Kidney (tissue), 13 donors: ENCODE measurements at regions not wholly inside any gene's neighbourhood (a gene's known extent, or its start where the extent isn't known, plus 50 kb on each side); places are given as distances from the start of the nearest gene placed in this dataset.
A peak's percentile ranks its signal among the peaks of the same experiment; 100 is the strongest.

ENCODE experiments used
- DNase-seq, 5 donors: peaks; one replicate each; pipeline ENCODE4 v3.0.0-alpha.2; 2013 to 2020
- FAIRE-seq: peaks from 2 replicates; lab custom pipeline; 2012; peaks lifted over from hg19 to GRCh38; lab: Jason Lieb, UNC
- H3K27ac ChIP-seq, 2 donors: one replicate each; pipeline ENCODE4 v1.7.0; 2013; ENCODE audit warnings: low read depth in 2 of 2, low read length in 2 of 2, inconsistent platforms in 1 of 2
- H3K27me3 ChIP-seq: one replicate; pipeline ENCODE4 v1.7.1; 2013; ENCODE audit warnings: low read length, inconsistent platforms; ENCODE audit not compliant: control insufficient read depth, insufficient read depth
- H3K36me3 ChIP-seq, 3 donors: one replicate each; pipeline versions ENCODE4 v1.7.0 to v1.7.1; 2013; ENCODE audit warnings: low read length in 3 of 3, control low read depth in 1 of 3, inconsistent platforms in 1 of 3; ENCODE audit not compliant: insufficient read depth in 3 of 3, control insufficient read depth in 2 of 3
- H3K4me1 ChIP-seq, 3 donors: one replicate each; pipeline versions ENCODE4 v1.7.0 to v1.7.1; 2013; ENCODE audit warnings: low read length in 3 of 3, inconsistent platforms in 1 of 3, low read depth in 1 of 3; ENCODE audit not compliant: control insufficient read depth in 2 of 3, insufficient read depth in 2 of 3
- H3K4me3 ChIP-seq, 3 donors: one replicate each; pipeline versions ENCODE4 v1.7.0 to v1.8.1; 2013; ENCODE audit warnings: low read length in 3 of 3, control low read depth in 1 of 3, inconsistent platforms in 1 of 3
- H3K9ac ChIP-seq, 3 donors: one replicate each; pipeline versions ENCODE4 v1.7.0 to v1.7.1; 2013; ENCODE audit warnings: low read length in 3 of 3, control low read depth in 1 of 3, inconsistent platforms in 1 of 3
- H3K9me3 ChIP-seq, 3 donors: one replicate each; pipeline versions ENCODE4 v1.7.0 to v1.7.1; 2013; ENCODE audit warnings: low read length in 3 of 3, control low read depth in 1 of 3, inconsistent platforms in 1 of 3; ENCODE audit not compliant: control insufficient read depth in 2 of 3, insufficient read depth in 1 of 3
- CTCF ChIP-seq: IDR thresholded peaks from 3 replicates; pipeline ENCODE4 v1.5.1; 2012; ENCODE audit warnings: mild to moderate bottlenecking, moderate library complexity, borderline replicate concordance; ENCODE audit not compliant: insufficient read depth; ENCODE audit errors: extremely low read depth
- intact Hi-C: fragments of 100-400 bp; cut with DNase I; formaldehyde crosslinking; loops from one replicate; pipeline ENCODE4 v1.11.1; 2022
- donor health status: control.
- donor health status: control.
- donor health status: control.
- donor health status: control.
- donor health status: control.
- donor health status: DM: yes; HTN: yes; CAD: no.
- donor health status: Normal renal cell carcinoma (clear cell type).

- peaks cover 2% of the 10 kb centered on the region for H3K27me3 ChIP-seq
- intact Hi-C loops: no loop called here
- H3K4me3 ChIP-seq: no peak overlapping the region
- FAIRE-seq (no peak), DNase-seq (peak in 4 of 5 donors; percentile 63 to 72 (median 67))
- no peak overlapping the region for H3K27ac ChIP-seq
- H3K9ac ChIP-seq: no peak overlapping the region
- H3K4me1 ChIP-seq: peaks cover 0 to 3% (median 0%) of the 10 kb centered on the region in 3 donors
- TF ChIP-seq CTCF: no peak
- H3K9me3 ChIP-seq: peaks cover 0 to 2% (median 0%) of the 10 kb centered on the region in 3 donors
- no peaks in the 10 kb centered on the region for H3K36me3 ChIP-seq
These were observed 103.8 kb upstream of the RPL38 start for GRCh38 chr17:74099442-74100340.

GRCh38 chr17:74104921-74105320, 98.6 kb upstream of the RPL38 start:
- H3K9ac ChIP-seq: no peak overlapping the region
- H3K36me3 ChIP-seq: no peaks in the 10 kb centered on the region
- DNase-seq (no peak), FAIRE-seq (no peak)
- H3K4me1 ChIP-seq: no peaks in the 10 kb centered on the region
- intact Hi-C loops: no loop called here
- no peak overlapping the region for H3K4me3 ChIP-seq
- no peak for TF ChIP-seq CTCF
- no peaks in the 10 kb centered on the region for H3K9me3 ChIP-seq
- H3K27me3 ChIP-seq: peaks cover 2% of the 10 kb centered on the region
- H3K27ac ChIP-seq: no peak overlapping the region

- Histone ChIP-seq H3K4me1 (no peaks in the 10 kb centered on the region), H3K27ac (no peak overlapping the region), H3K36me3 (no peaks in the 10 kb centered on the region), H3K4me3 (no peak overlapping the region), H3K9ac (no peak overlapping the region), H3K9me3 (no peaks in the 10 kb centered on the region), H3K27me3 (no peaks in the 10 kb centered on the region)
- DNase-seq (no peak), FAIRE-seq (no peak)
- intact Hi-C loops: no loop called here
- TF ChIP-seq CTCF: no peak
These were observed 96.4 kb upstream of the RPL38 start for GRCh38 chr17:74107107-74107506.
